K562 (cell line): ENCODE measurements at regions not wholly inside any gene's neighbourhood (a gene's known extent, or its start where the extent isn't known, plus 50 kb on each side); places are given as distances from the start of the nearest gene placed in this dataset.

ENCODE experiments used
- CTCF ChIP-seq, 3 experiments: IDR thresholded peaks in 2 of 3; conservative IDR thresholded peaks in 1 of 3; 2 replicates each; pipeline ENCODE4 v1.5.1; 2011 to 2012; ENCODE audit warnings: low read length in 3 of 3, mild to moderate bottlenecking in 3 of 3, control low read depth in 2 of 3, improper control_type of control experiment in 1 of 3, inconsistent platforms in 1 of 3, low read depth in 1 of 3, mixed read lengths in 1 of 3, moderate library complexity in 1 of 3; ENCODE audit not compliant: insufficient read depth in 2 of 3
- ETV6 ChIP-seq, 3 experiments: fragments of 150-350 bp in 1 of 3; sonication (generic) in 1 of 3; formaldehyde crosslinking in 1 of 3; IDR thresholded peaks; 2 replicates each; pipeline versions ENCODE4 v1.6.1 to v1.8.0; 2014 to 2022; ENCODE audit warnings: borderline replicate concordance in 2 of 3, low read depth in 2 of 3, antibody characterized with exemption in 1 of 3, low read length in 1 of 3, mild to moderate bottlenecking in 1 of 3, missing genetic modification reagents in 1 of 3
- MAFK ChIP-seq: IDR thresholded peaks from 2 replicates; pipeline ENCODE4 v1.6.1; 2011; ENCODE audit warnings: low read length, improper control_type of control experiment
- NFYB ChIP-seq: IDR thresholded peaks from 2 replicates; pipeline ENCODE4 v1.6.1; 2011; ENCODE audit warnings: mild to moderate bottlenecking, moderate library complexity; ENCODE audit not compliant: insufficient read length; ENCODE audit errors: extremely low read depth
- POLR2AphosphoS5 ChIP-seq: IDR thresholded peaks from 2 replicates; pipeline ENCODE4 v1.6.1; 2011; ENCODE audit warnings: mild to moderate bottlenecking, low read depth, low read length, moderate library complexity; ENCODE audit not compliant: control insufficient read depth, insufficient read depth
- PREB ChIP-seq: sonication (generic); formaldehyde crosslinking; IDR thresholded peaks from 2 replicates; pipeline ENCODE4 v1.8.1; 2023; ENCODE audit warnings: mild to moderate bottlenecking, missing genetic modification reagents
- SMAD3 ChIP-seq: fragments of 450-650 bp; formaldehyde crosslinking; conservative IDR thresholded peaks from 2 replicates; pipeline ENCODE4 v1.4.0; 2020; ENCODE audit warnings: mild to moderate bottlenecking
- ZNF140 ChIP-seq: fragments of 250-450 bp; sonication (Bioruptor Pico); IDR thresholded peaks from 2 replicates; pipeline ENCODE4 v1.8.0; 2021; ENCODE audit warnings: moderate library complexity, mild to moderate bottlenecking, inconsistent platforms
- TF ChIP-seq, protein P1 (sequence below): IDR thresholded peaks from 2 replicates; pipeline ENCODE4 v1.6.1; 2011; ENCODE audit not compliant: insufficient read length; ENCODE audit errors: extremely low read depth
- TF ChIP-seq, protein P2 (sequence below), 2 experiments: fragments of 450-650 bp; formaldehyde crosslinking in 1 of 2; IDR thresholded peaks; 2 replicates each; pipeline versions ENCODE4 v1.4.0 to v1.6.1; 2014 to 2020; ENCODE audit warnings: mild to moderate bottlenecking in 2 of 2, borderline replicate concordance in 1 of 2, low read depth in 1 of 2

DNA sequence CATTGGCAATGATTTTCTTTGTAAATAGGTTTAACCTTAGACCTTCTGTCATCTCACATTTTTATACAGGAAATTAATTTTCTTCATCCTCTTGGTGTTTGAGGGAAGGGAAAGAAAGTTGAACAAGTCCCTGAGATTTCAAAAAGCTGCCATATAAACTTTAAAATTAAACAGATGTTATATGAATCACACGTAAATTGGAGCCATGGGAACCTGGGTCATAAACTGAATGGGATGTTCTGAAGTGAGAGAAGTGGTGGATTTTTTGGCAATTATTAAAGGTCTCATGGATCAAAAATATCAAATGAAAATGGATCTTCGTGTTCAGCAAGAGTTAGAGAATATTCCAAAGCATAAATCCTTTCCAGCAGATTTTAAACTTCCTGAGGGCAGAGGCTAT is 242.2 kb downstream of the DMRT2 start:
- TF ChIP-seq MAFK = no peak
- TF ChIP-seq NFYB = no peak
- no peak for TF ChIP-seq PREB (CRISPR knock-in tag)
- TF ChIP-seq CTCF (IDR thresholded peaks at IDR 0.05 in 2 of 3, conservative IDR thresholded peaks at IDR 0.05 in 1 of 3; ENCODE audit: insufficient read depth in 2 of 3, low read depth in 1 of 3, low read length in 3 of 3) = no peak
- TF ChIP-seq ETV6 (IDR thresholded peaks at IDR 0.05; ENCODE audit: borderline replicate concordance in 1 of 2, low read depth in 2 of 2, low read length in 1 of 2) = no peak
- no peak for TF ChIP-seq ETV6 (CRISPR knock-in tag; IDR thresholded peaks at IDR 0.05; ENCODE audit: borderline replicate concordance)
- TF ChIP-seq SMAD3 (CRISPR knock-in tag) = no peak
- TF ChIP-seq POLR2AphosphoS5 = no peak
- TF ChIP-seq, protein P1, sequence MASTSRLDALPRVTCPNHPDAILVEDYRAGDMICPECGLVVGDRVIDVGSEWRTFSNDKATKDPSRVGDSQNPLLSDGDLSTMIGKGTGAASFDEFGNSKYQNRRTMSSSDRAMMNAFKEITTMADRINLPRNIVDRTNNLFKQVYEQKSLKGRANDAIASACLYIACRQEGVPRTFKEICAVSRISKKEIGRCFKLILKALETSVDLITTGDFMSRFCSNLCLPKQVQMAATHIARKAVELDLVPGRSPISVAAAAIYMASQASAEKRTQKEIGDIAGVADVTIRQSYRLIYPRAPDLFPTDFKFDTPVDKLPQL = no peak
- TF ChIP-seq, protein P2, sequence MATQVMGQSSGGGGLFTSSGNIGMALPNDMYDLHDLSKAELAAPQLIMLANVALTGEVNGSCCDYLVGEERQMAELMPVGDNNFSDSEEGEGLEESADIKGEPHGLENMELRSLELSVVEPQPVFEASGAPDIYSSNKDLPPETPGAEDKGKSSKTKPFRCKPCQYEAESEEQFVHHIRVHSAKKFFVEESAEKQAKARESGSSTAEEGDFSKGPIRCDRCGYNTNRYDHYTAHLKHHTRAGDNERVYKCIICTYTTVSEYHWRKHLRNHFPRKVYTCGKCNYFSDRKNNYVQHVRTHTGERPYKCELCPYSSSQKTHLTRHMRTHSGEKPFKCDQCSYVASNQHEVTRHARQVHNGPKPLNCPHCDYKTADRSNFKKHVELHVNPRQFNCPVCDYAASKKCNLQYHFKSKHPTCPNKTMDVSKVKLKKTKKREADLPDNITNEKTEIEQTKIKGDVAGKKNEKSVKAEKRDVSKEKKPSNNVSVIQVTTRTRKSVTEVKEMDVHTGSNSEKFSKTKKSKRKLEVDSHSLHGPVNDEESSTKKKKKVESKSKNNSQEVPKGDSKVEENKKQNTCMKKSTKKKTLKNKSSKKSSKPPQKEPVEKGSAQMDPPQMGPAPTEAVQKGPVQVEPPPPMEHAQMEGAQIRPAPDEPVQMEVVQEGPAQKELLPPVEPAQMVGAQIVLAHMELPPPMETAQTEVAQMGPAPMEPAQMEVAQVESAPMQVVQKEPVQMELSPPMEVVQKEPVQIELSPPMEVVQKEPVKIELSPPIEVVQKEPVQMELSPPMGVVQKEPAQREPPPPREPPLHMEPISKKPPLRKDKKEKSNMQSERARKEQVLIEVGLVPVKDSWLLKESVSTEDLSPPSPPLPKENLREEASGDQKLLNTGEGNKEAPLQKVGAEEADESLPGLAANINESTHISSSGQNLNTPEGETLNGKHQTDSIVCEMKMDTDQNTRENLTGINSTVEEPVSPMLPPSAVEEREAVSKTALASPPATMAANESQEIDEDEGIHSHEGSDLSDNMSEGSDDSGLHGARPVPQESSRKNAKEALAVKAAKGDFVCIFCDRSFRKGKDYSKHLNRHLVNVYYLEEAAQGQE (IDR thresholded peaks at IDR 0.05; ENCODE audit: borderline replicate concordance) = no peak
- TF ChIP-seq, protein P2 (CRISPR knock-in tag; IDR thresholded peaks at IDR 0.05; ENCODE audit: low read depth) = no peak
- no peak for TF ChIP-seq ZNF140 (CRISPR knock-in tag)
